Neural cell (in vitro differentiated cells): ENCODE measurements at regions not wholly inside any gene's neighbourhood (a gene's known extent, or its start where the extent isn't known, plus 50 kb on each side); places are given as distances from the start of the nearest gene placed in this dataset.

Experiments used
- H2AFZ ChIP-seq: fragments of 200-600, 300-800 bp; sonication (generic), shearing (Covaris generic); 2 replicates; pipeline ENCODE4 v1.6.0; 2014; ENCODE audit warnings: low read depth, mild to moderate bottlenecking, antibody characterized with exemption, low read length, moderate library complexity
- H3F3A ChIP-seq: fragments of 200-600 bp; shearing (Covaris generic); 2 replicates; pipeline ENCODE4 v1.6.1; 2016; ENCODE audit warnings: mild to moderate bottlenecking, moderate library complexity, mixed read lengths, antibody characterized with exemption, low read length; ENCODE audit not compliant: insufficient read depth, poor library complexity, severe bottlenecking
- H3K27ac ChIP-seq: fragments of 200-600, 300-800 bp; sonication (generic), shearing (Covaris generic); 2 replicates; pipeline ENCODE4 v1.5.1; 2014; ENCODE audit warnings: mild to moderate bottlenecking, low read length, moderate library complexity
- H3K27me3 ChIP-seq: fragments of 300-800, 200-600 bp; sonication (generic), shearing (Covaris generic); 2 replicates; pipeline ENCODE4 v1.6.0; 2014; ENCODE audit warnings: mild to moderate bottlenecking, low read depth, low read length, moderate library complexity; ENCODE audit not compliant: insufficient read depth
- H3K36me3 ChIP-seq: fragments of 300-800, 200-600 bp; sonication (generic), shearing (Covaris generic); 2 replicates; pipeline ENCODE4 v1.5.1; 2014; ENCODE audit warnings: mild to moderate bottlenecking, antibody characterized with exemption, low read length, moderate library complexity; ENCODE audit not compliant: insufficient read depth
- H3K4me2 ChIP-seq: fragments of 300-800, 200-600 bp; sonication (generic), shearing (Covaris generic); 2 replicates; pipeline ENCODE4 v1.6.0; 2014; ENCODE audit warnings: mild to moderate bottlenecking, low read length
- H3K4me3 ChIP-seq: fragments of 300-800, 200-600 bp; sonication (generic), shearing (Covaris generic); 2 replicates; pipeline ENCODE4 v1.5.1; 2014; ENCODE audit warnings: mild to moderate bottlenecking, low read length, moderate library complexity
- H3K79me2 ChIP-seq: fragments of 200-600 bp; shearing (Covaris generic); replicated peaks from 2 replicates; pipeline ENCODE4 v1.6.0; 2014; ENCODE audit warnings: mild to moderate bottlenecking, low read length, moderate library complexity; ENCODE audit not compliant: insufficient read depth
- H3K9ac ChIP-seq: fragments of 300-800, 200-600 bp; sonication (generic), shearing (Covaris generic); 2 replicates; pipeline ENCODE4 v1.6.1; 2016; ENCODE audit warnings: mild to moderate bottlenecking, low read length, mixed read lengths
- H3K9me2 ChIP-seq: fragments of 200-600 bp; shearing (Covaris generic); 2 replicates; pipeline ENCODE4 v1.6.1; 2016; ENCODE audit warnings: mild to moderate bottlenecking, low read length, mixed read lengths; ENCODE audit not compliant: insufficient read depth
- H3K9me3 ChIP-seq: fragments of 200-600, 300-800 bp; sonication (generic), shearing (Covaris generic); 2 replicates; pipeline ENCODE4 v1.6.1; 2016; ENCODE audit warnings: mild to moderate bottlenecking, mixed run types, low read length, moderate library complexity, mixed read lengths
- H4K20me1 ChIP-seq: fragments of 200-600 bp; shearing (Covaris generic); 2 replicates; pipeline ENCODE4 v1.6.1; 2016; ENCODE audit warnings: mild to moderate bottlenecking, mixed run types; ENCODE audit not compliant: insufficient read depth
- CTCF ChIP-seq: fragments of 450-650 bp; IDR thresholded peaks from 2 replicates; pipeline ENCODE4 v1.5.1; 2014; ENCODE audit warnings: antibody characterized with exemption, mild to moderate bottlenecking, moderate library complexity; ENCODE audit not compliant: poor library complexity, severe bottlenecking
- EP300 ChIP-seq: fragments of 450-650 bp; conservative IDR thresholded peaks from 2 replicates; pipeline ENCODE4 v1.6.1; 2014; ENCODE audit warnings: antibody characterized with exemption, mild to moderate bottlenecking, moderate library complexity; ENCODE audit not compliant: poor library complexity, severe bottlenecking
- EZH2 ChIP-seq: fragments of 200-600, 300-800 bp; shearing (Covaris generic), sonication (generic); IDR thresholded peaks from 2 replicates; pipeline ENCODE4 v1.6.1; 2014; ENCODE audit warnings: antibody characterized with exemption, low read length, borderline replicate concordance, mild to moderate bottlenecking; ENCODE audit not compliant: insufficient read depth, poor library complexity, severe bottlenecking
- MXI1 ChIP-seq: fragments of 450-650 bp; conservative IDR thresholded peaks from 2 replicates; pipeline ENCODE4 v1.6.1; 2014; ENCODE audit warnings: antibody characterized with exemption, mild to moderate bottlenecking; ENCODE audit not compliant: poor library complexity, severe bottlenecking
- POLR2AphosphoS5 ChIP-seq: IDR thresholded peaks from 2 replicates; pipeline ENCODE4 v1.6.1; 2012
- RAD21 ChIP-seq: fragments of 450-650 bp; conservative IDR thresholded peaks from 2 replicates; pipeline ENCODE4 v1.6.1; 2014; ENCODE audit warnings: antibody characterized with exemption, mild to moderate bottlenecking, moderate library complexity
- REST ChIP-seq: IDR thresholded peaks from 2 replicates; pipeline ENCODE4 v1.6.1; 2012; ENCODE audit warnings: borderline replicate concordance
- SMC3 ChIP-seq: fragments of 450-650 bp; conservative IDR thresholded peaks from 2 replicates; pipeline ENCODE4 v1.6.1; 2014; ENCODE audit warnings: antibody characterized with exemption, mild to moderate bottlenecking, moderate library complexity; ENCODE audit not compliant: poor library complexity
- TAF1 ChIP-seq: IDR thresholded peaks from 2 replicates; pipeline ENCODE4 v1.6.1; 2012; ENCODE audit warnings: low read depth

DNA sequence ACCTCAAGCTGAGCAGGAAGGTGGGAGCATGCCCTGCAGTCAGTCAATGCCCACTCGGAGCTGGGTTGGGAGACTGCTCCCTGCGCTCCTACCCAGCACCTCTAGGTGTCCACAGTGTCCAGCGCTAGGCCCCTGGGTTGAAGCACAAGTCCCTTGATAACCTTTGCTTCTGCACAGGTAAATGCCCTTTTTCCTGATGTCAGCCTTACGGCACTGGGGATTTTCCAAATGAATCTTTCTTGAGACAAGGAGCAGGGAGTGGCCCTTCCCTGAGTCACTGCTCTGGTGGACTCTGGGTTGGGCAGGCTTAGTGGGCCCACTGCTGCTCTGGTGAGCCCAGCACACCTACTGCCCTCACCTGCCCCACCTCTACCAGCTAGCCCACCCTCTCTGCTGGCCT is 61.9 kb upstream of the OPN4 start:
- no peak overlapping the region for H3K4me3 ChIP-seq
- no peak overlapping the region for H2AFZ ChIP-seq
- H4K20me1 ChIP-seq: no peaks in the 10 kb centered on the region
- H3F3A ChIP-seq: no peaks in the 10 kb centered on the region
- TF ChIP-seq CTCF: no peak
- TF ChIP-seq SMC3: no peak
- no peak overlapping the region for H3K9ac ChIP-seq
- no peaks in the 10 kb centered on the region for H3K36me3 ChIP-seq
- H3K9me2 ChIP-seq: no peaks in the 10 kb centered on the region
- no peaks in the 10 kb centered on the region for H3K9me3 ChIP-seq
- H3K27ac ChIP-seq: no peak overlapping the region
- H3K27me3 ChIP-seq: no peaks in the 10 kb centered on the region
- no peaks in the 10 kb centered on the region for H3K79me2 ChIP-seq
- no peak overlapping the region for H3K4me2 ChIP-seq

- no peaks in the 10 kb centered on the region for H3F3A ChIP-seq
- no peak overlapping the region for H3K27ac ChIP-seq
- no peaks in the 10 kb centered on the region for H3K36me3 ChIP-seq
- H3K4me3 ChIP-seq: no peak overlapping the region
- H4K20me1 ChIP-seq: no peaks in the 10 kb centered on the region
- H3K4me2 ChIP-seq: no peak overlapping the region
- H3K27me3 ChIP-seq: no peaks in the 10 kb centered on the region
- H2AFZ ChIP-seq: no peak overlapping the region
- no peak overlapping the region for H3K9ac ChIP-seq
- no peaks in the 10 kb centered on the region for H3K79me2 ChIP-seq
- H3K9me2 ChIP-seq: no peaks in the 10 kb centered on the region
- H3K9me3 ChIP-seq: no peaks in the 10 kb centered on the region
- TF ChIP-seq EZH2: no peak
These were observed 59.8 kb upstream of the OPN4 start for GRCh38 chr10:86594535-86594934.

GRCh38 chr10:86595496-86595895 is 58.9 kb upstream of the OPN4 start:
- H3K4me2 ChIP-seq: no peak overlapping the region
- H4K20me1 ChIP-seq: no peaks in the 10 kb centered on the region
- H3F3A ChIP-seq: no peaks in the 10 kb centered on the region
- H3K9me3 ChIP-seq: no peaks in the 10 kb centered on the region
- no peak overlapping the region for H3K27ac ChIP-seq
- TF ChIP-seq SMC3 (no peak), MXI1 (no peak), TAF1 (no peak), EP300 (no peak), REST (no peak), RAD21 (no peak), CTCF (no peak), POLR2AphosphoS5 (no peak), EZH2 (no peak)
- H2AFZ ChIP-seq: no peak overlapping the region
- no peaks in the 10 kb centered on the region for H3K36me3 ChIP-seq
- no peak overlapping the region for H3K9ac ChIP-seq
- no peaks in the 10 kb centered on the region for H3K79me2 ChIP-seq
- H3K4me3 ChIP-seq: no peak overlapping the region
- no peaks in the 10 kb centered on the region for H3K27me3 ChIP-seq
- H3K9me2 ChIP-seq: no peaks in the 10 kb centered on the region
